Gastrocnemius medialis (tissue), 4 donors: ENCODE measurements at regions not wholly inside any gene's neighbourhood (a gene's known extent, or its start where the extent isn't known, plus 50 kb on each side); places are given as distances from the start of the nearest gene placed in this dataset.

Source experiments
- POLR2A ChIP-seq, 2 donors: fragments of 450-650 bp; IDR thresholded peaks; one replicate each; pipeline ENCODE4 v1.6.1; 2017; ENCODE audit warnings: antibody characterized with exemption in 2 of 2, mild to moderate bottlenecking in 2 of 2, moderate library complexity in 2 of 2
- TF ChIP-seq, protein P1 (sequence below), 5 experiments: fragments of 450-650 bp in 3 of 5; fragments of 200-600 bp in 2 of 5; sonication (generic) in 2 of 5; IDR thresholded peaks in 4 of 5; conservative IDR thresholded peaks in 1 of 5; 1 replicate in 4 of 5; 2 replicates in 1 of 5; pipeline ENCODE4 v1.5.1; 2016 to 2019; ENCODE audit warnings: antibody characterized with exemption in 5 of 5, mild to moderate bottlenecking in 3 of 5, moderate library complexity in 3 of 5

GRCh38 chr12:65611396-65611795 lies 212.9 kb upstream of the HMGA2 start:
- TF ChIP-seq, protein P1, sequence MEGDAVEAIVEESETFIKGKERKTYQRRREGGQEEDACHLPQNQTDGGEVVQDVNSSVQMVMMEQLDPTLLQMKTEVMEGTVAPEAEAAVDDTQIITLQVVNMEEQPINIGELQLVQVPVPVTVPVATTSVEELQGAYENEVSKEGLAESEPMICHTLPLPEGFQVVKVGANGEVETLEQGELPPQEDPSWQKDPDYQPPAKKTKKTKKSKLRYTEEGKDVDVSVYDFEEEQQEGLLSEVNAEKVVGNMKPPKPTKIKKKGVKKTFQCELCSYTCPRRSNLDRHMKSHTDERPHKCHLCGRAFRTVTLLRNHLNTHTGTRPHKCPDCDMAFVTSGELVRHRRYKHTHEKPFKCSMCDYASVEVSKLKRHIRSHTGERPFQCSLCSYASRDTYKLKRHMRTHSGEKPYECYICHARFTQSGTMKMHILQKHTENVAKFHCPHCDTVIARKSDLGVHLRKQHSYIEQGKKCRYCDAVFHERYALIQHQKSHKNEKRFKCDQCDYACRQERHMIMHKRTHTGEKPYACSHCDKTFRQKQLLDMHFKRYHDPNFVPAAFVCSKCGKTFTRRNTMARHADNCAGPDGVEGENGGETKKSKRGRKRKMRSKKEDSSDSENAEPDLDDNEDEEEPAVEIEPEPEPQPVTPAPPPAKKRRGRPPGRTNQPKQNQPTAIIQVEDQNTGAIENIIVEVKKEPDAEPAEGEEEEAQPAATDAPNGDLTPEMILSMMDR (IDR thresholded peaks at IDR 0.05 in 4 of 5, conservative IDR thresholded peaks at IDR 0.05 in 1 of 5), result no peak
- TF ChIP-seq POLR2A (IDR thresholded peaks at IDR 0.05), result no peak
